SK-N-SH (cell line): ENCODE measurements at regions not wholly inside any gene's neighbourhood (a gene's known extent, or its start where the extent isn't known, plus 50 kb on each side); places are given as distances from the start of the nearest gene placed in this dataset.

Experiments
- ELF1 ChIP-seq: IDR thresholded peaks from 2 replicates; pipeline ENCODE4 v1.4.0; 2012
- FOXM1 ChIP-seq: IDR thresholded peaks from 2 replicates; pipeline ENCODE4 v1.4.0; 2012; ENCODE audit warnings: low read depth, mild to moderate bottlenecking
- ZBTB33 ChIP-seq: IDR thresholded peaks from 2 replicates; pipeline ENCODE4 v1.4.0; 2012; ENCODE audit warnings: low read depth, borderline replicate concordance

- TF ChIP-seq ZBTB33: no peak
- no peak for TF ChIP-seq FOXM1
- TF ChIP-seq ELF1: no peak
Observed at GRCh38 chr2:7574385-7574784, 657.2 kb downstream of the RNF144A start.
